ENCODE measurements at regions not wholly inside any gene's neighbourhood (a gene's known extent, or its start where the extent isn't known, plus 50 kb on each side); places are given as distances from the start of the nearest gene placed in this dataset.

GRCh38 chr21:43298546-43299440, 128.1 kb downstream of the SIK1 start:
- TF ChIP-seq CTCF (IDR thresholded peaks at IDR 0.05): no peak
- no peak for TF ChIP-seq EZH2 (IDR thresholded peaks at IDR 0.05)
- no peak for TF ChIP-seq EZH2phosphoT487 (IDR thresholded peaks at IDR 0.05)
